HG02763 (cell line): ENCODE measurements at regions not wholly inside any gene's neighbourhood (a gene's known extent, or its start where the extent isn't known, plus 50 kb on each side); places are given as distances from the start of the nearest gene placed in this dataset.
A peak's percentile ranks its signal among the peaks of the same experiment; 100 is the strongest.
"Not testable (repeated sequence)": the region's sequence is repeated elsewhere in the genome, so short reads cannot be mapped to it uniquely, and the experiment has no call there.

ENCODE experiments used
- ATAC-seq: cut with Tn5 transposase; IDR thresholded peaks from one replicate; pipeline ENCODE4 v1.9.1; 2021; ENCODE audit warnings: mild to moderate bottlenecking, moderate library complexity; ENCODE audit not compliant: unreplicated experiment

DNA sequence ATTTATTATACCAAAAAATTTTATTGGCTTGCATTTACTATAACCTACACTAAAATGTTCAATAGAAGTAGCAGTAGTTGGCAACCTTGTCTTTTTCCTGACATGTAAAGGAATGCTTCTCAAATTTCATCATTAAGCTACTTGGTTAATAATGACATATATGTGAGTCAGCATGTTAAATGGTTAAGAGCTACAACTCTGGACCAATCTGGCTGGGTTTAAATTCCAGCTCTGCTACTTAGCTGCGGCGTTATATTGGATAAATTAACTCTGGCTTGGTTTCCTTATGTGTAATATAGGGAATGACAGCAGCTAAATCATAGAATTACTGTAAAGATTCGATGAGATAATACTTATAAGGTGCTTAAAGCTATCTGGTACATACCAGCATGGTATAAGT is 53.7 kb upstream of the OTOGL start:
- no peak for ATAC-seq

DNA sequence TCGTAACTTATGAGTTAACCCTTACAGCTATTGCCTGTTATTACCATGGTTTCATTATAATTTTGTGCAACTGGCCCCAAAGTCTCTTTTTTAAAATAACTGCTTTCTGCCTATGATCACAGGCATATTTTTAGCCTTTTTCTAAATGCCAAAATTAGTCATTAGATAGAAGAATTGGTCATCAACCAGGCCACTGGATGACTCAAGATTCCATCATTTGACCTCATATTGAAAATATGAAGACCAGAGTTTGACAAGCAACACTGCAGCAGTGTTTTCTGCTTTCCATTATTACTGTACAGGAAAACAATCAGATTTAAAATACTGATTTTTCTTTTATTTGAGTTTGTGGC is 54.7 kb upstream of the OTOGL start:
- ATAC-seq, result no peak

DNA sequence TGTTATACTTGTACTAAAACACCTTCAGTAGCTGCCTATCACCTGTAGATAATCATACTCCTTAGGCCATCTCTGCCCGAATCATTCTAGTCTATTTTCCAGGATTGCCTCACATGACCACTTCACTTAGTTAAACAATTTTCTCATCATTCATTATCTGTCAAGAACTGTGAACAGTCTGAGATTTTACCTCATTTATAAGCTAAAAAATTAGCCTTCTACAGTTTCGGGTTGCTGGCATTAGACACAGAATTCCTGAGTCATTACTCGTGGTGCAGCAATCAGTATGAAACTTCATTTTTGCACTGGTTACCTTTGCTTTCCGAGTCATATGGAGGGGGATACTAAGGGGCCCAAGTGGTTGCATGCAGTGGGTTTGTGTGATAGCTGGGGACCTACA is 57.6 kb upstream of the OTOGL start:
- ATAC-seq, result no peak

DNA sequence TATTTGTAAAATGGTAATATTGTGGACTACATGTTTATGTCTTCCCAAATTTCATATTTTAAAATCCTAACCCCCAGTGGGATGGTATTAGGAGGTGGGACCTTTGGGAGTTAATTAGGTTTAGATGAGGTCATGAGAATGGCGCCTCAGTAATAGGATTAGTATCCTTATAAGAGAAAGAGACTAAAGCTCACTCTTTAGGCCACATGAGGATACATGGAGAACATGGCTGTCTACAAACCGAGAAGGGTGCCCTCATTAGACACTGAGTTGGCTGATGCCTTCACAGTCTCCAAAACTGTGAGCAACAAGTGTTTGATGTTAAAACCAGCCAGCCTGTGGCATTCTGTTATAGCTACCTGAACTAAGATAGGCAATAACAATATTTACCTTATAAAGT is 58.3 kb upstream of the OTOGL start:
- no peak for ATAC-seq

DNA sequence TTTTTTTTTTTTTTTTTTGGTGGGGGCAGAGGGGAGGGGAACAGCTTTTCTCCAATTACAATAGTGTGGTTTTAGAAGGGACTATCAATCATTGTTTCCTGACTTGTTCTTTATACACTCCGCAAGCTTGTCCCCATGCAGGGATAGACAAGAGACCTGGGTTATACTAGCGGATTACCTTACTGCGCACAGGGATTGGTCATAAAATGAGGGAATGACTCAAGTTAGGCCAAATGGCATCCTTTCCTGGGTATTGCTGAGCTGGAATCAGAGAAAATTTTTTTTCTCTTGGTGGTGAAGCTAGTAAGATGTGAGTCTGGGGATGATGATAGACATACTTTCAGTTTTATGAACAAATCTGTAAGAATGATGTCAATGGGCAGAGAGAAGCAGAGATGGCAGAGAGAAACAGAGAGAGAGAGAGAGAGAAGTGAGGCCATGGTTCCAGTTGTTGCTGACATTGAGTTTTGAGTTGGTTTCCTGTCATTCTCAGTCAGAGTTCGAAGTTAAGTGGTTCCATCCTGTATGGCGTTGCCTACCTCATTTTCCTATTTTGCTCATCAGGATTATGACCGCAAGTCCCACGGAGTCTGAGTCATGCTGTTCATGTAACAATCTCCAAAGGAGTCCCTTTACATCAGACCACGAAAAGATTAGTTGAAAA is 59.1 kb upstream of the OTOGL start:
- no peak for ATAC-seq

DNA sequence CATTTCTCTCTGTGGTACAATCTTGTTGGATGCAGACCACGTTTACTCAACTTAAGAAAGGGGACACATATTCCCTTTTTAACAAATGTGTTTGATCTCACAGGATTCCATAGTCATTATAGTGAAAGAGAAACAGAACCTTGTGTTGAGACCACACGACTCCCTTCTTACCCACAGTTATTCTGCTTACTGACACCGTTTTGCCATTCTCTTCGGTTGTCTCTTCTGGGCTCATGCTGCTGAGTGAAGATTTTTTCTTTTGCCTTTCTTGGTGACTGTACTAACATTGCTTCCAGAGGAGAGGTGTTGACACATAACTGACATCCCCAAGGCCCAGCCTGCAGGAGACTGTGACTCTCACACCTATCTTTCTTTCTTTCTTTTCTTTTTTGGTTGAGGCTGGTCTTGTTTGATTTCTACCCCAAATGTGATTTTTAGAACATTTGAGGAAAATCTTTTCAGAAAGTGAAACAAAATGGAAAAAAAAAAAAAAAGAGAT is 61.2 kb upstream of the OTOGL start:
- ATAC-seq, result no peak

DNA sequence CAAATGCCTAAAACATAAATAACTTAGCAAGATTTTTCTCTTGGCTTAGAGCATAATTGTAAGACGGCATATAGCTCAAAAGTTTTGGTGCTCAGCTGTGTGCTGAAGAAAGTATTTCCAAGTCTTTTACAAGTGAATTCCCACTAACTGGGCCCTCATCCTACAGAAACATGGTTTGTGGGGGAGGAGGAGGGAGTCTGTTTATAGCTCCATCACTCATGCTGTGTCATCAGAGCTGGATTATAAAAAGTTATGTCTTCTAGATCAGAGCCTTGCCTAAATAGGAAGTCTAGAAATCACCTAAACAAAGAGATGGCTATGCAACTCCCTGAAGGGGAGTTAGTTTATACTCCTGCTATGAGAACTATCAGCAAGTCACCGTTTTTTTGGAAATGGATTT is 65.9 kb upstream of the OTOGL start:
- ATAC-seq, result no peak

DNA sequence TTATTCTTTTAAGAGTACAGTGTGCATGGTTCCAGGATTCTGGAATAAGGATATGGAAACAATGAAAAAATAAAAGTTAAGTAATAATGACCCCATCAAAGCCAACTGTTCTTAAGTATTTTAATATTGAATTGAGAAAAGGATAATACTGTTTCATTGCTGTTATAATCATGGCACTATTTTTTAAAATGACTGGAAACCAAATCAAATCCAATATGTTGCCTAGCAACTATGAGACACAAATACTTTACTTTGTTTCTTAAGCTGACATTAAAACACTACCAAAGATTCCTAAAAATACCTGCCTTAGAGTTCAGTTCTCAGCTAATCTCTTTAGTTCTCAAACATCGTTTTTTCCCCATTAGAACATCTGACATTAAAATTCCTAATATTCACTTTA is 66.4 kb upstream of the OTOGL start:
- ATAC-seq, result no peak

DNA sequence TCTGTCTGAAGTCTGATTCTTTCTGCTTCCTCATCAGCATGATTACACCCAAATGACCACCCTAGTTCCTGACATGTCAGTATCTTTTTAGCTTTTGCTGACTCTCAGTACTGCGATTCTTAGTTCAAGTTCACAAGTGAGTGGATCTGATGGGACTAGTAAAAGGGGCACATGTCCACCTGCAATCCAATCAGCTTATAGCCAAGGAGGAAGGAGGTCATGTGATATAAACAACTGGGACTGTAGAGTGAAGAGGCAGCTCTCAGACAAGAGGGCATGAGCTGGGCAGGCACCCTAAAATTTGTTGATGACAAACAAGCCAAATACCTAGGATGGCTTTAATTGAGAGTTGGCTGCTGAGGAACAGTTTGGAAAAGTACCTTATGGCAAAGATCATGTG is 68.1 kb upstream of the OTOGL start:
- ATAC-seq, result no peak

DNA sequence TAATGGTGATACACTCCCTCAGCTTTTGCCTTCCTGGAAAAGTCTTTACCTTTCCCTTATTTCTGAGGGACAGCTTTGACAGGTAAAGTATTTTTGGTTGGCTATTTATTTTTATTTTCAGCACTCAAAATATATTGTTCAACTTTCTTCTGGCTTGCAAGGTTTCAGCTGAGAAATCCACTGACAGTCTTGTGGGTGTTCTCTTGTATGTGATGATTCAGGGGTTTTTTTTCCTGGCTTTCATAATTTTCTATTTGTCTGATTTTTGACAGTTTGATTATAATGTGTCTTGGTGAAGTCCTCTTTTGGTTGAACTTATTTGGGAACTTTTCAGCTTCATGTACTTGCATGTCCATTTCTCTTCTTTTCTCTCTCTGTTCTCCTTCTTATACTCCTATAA is 73.7 kb upstream of the OTOGL start:
- ATAC-seq, result no peak

DNA sequence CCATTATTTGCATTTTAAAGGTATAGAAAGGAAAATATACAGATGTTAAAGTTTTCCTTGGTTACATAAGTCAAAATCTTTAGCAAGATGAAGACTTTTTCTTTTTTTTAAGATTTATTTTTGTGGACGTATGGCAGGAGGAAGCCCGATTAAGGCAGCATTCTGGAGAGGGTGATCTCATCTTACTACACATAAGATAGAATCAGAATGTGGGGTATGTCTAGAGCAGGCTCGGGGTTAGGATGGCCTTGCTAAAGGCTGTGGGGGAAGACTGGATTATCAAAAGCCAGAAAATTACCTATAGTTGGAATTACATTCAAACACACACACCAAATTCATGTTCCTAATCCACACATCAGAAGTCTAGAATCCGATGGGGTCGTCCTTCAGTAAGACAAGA is 79.6 kb upstream of the OTOGL start:
- ATAC-seq, result no peak

DNA sequence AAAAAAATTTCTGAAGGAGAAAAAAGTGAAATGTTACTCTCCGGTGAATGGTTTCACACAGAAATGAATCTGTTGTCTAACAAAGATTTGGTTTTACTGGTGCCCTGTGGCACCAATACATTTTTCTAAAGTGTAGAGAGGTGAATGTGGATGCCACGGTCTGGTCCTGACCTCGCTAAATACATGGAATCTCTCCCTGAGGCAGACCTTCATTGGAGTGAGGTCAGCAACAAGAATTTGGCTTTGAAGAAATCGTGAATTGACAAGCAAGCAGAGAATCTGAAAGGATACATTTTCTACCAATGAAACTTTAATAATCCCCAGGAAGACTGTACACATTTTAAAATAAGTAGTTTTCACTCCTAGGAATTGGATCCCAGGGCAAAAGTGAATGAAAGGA is 81.2 kb upstream of the OTOGL start:
- no peak for ATAC-seq

DNA sequence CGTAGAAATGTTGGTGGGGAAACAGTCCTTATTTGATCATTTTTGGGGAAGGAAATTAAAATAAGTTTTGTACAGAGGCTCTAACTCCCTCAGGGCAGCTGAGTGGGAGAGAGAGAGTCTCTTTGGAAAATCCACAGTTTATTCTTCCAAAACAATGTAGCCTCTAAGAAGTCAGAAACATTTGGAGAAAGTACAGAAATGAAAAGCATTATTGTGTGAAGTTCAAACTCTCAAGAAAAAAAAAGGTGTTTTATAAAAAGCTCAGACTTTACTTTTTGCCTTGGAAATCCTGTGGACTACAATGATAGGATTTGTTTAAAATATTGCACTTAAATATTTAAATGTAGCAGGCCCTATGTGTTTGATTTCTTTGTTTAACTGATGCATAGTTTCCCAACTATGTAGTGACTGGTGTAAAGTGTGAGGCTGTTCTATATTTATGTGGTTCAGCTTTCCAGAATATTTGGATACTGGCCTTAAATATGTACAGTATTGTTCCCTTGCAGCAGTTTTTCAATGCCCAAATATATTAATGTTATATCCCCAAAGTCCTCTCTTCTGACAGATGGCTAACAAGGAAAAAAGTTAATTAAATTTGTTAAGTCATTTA is 82.0 kb upstream of the OTOGL start:
- ATAC-seq, result no peak

DNA sequence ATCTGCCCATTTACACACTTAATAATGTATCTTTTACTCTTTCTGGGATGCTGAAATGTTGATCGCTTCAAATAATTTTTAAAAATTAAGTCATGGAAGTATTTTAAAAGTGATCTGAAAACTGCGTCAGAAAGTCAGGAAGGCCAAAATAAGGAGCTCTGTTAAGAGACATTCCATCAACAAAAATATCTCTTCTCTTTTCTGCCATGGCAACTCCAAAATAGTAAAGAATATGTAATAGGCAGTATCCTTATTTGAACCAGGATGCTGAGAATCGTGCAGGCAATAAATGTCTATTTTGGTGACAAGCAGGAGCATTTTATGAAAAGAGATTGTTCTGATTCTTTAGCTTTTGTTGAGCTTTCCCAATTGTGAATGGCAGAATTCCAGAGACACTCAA is 81.8 kb upstream of the PPP1R12A start:
- no peak for ATAC-seq

DNA sequence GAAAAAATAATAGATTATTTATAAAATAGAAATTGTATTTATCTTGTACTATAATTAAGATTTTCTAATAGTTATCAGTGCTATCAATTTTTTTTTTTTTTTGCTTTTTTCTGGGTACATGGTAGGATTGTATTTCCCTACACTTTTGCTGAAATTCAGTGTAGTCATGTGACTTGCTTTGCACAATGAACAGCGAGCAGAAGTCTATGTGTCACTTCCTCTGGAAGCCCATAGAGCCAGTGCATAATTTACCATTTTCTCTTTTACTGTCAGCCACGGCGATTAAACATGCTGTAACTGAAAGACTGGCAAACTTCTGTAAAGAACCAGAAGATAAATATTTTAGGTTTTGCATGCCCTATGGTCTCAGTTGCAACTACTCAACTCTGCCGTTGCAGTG is 80.8 kb upstream of the PPP1R12A start:
- ATAC-seq, result no peak

DNA sequence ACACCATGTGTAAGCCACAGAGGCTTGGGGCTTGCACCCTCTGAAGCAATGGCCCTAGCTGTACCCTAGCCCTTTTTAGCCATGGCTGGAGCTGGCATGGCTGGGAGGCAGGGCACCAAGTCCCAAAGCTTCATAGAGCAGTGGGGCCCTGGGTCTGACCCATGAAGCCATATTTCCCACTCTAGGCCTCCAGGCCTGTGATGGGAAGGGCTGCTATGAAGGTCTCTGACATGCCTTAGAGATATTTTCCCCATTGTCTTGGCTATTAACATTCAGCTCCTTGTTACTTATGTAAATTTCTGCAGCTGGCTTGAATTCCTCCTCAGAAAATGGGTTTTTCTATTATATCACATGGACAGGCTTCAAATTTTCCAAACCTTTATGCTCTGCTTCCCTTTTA is 68.8 kb upstream of the PPP1R12A start:
- not testable (repeated sequence) for ATAC-seq

DNA sequence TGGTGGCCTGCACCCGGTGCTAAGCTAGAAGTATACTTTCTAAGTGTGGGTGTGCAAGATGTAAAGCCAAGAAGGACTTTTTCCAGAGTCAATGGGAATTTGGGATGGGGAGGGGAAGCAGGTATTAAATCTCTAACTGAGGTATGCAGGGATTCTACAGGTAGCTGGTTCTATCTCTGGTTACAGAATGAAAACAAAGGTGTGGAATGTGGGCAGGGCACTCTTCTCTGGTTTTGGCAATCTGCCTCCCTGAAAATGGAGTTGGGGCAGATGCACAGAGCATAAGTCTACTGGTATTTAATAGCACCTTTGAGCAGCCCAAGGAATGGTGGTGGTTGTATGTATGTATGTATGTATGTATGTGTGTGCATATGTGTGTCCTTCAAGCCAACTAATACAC is 66.7 kb upstream of the PPP1R12A start:
- ATAC-seq, result no peak

DNA sequence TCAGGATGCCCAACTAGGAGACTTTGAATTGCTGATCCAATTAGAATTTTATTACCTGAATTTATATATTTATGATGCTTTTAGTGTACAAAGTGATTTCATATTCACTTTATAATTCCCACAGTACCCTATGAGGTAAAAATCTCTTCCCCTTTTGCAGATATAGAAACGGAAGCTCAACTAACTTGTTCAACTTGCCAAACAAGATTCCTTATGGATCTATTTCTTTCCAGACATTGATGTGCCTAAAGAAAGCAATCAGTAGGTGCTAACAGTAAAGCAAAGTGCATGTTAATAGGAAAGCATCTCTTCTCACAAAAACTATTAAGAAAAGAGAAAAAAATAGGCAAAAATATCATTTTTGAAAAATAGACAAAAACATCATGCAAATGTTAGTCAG is 65.9 kb upstream of the PPP1R12A start:
- no peak for ATAC-seq

DNA sequence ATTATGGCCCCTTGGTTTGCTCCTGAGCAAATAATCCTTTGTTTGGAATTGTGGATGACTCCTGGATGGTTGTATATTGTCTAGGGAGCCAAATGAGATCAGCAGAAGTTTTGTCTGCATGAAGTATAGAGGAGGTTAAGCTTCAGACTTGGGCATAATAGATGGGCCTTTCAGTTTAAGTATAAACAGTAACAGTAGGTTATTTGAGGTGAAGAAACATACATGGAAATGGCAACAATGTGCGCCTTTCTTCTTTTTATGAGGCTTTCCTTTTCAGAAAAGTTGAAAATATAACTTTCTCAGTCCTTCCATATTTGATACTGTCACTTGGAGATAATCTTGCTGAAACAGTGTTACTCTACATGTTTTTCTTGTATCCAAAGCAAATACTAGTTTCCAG is 63.7 kb upstream of the PPP1R12A start:
- no peak for ATAC-seq

DNA sequence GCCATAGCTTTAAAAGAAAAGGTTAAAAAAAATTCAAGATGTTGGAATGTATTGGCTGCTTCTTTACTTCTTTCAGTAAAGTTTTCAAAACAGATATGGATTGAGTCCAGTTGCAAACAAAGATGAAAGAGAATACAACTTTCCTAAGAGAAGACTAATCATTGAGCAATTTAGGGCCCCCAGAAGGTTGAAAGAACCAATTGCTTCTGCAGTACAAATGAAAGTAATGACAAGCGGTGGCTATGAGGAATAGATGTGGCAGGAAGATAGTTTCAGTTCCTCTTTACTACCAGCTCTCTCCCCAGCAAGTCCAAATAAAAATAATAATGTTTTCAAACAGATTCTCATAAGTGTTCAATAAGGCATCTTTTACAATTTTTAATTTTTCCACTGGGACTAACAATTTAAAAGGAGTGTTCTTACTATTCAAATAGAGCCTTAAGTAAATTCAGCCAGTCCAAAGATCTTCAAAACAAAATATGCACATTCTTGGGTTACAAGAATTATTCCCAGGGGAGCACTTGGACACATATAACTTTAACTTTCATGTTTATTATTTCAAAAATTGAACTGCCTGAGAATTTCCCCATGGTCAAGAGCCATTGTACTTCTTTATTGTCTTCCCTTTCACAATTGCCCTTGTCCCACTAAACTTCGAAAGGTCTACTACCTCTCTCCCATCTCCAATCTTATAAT is 62.3 kb upstream of the PPP1R12A start:
- ATAC-seq, result peak; percentile 99

DNA sequence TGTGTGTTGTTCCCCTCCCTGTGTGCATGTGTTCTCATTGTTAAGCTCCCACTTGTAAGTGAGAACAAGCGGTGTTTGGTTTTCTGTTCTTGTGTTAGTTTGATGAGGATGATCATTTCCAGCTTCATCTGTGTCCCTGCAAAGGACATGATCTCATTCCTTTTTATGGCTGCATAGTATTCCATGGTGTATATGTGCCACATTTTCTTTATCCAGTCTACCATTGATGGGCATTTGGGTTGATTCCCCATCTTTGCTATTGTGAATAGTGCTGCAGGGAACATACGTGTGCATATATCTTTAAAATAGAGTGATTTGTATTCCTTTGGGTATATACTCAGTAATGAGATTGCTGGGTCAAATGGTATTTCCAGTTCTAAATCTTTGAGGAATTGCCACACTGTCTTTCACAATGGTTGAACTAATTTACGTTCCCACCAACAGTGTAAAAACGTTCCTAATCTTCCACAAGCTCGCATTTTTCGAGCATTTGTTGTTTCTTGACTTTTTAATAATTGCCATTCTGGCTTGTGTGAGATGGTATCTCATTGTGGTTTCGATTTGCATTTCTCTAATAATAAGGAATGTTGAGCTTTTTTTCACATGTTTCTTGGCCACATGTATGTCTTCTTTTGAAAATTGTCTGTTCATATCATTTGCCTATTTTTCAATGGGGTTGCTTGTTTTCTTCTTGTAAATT is 60.6 kb upstream of the PPP1R12A start:
- not testable (repeated sequence) for ATAC-seq
